HEK293 (cell line): ENCODE measurements at regions not wholly inside any gene's neighbourhood (a gene's known extent, or its start where the extent isn't known, plus 50 kb on each side); places are given as distances from the start of the nearest gene placed in this dataset.

ENCODE experiments used
- CTCF ChIA-PET: fragments of 350-600 bp; formaldehyde crosslinking; extraction: SDS; loops from one replicate; lab custom pipeline; 2021; ENCODE audit warnings: antibody characterized with exemption; lab: Yijun Ruan, JAX
- POLR2A ChIA-PET: fragments of 300-600 bp; formaldehyde crosslinking; extraction: SDS; loops from one replicate; lab custom pipeline; 2020; ENCODE audit warnings: antibody characterized with exemption, inconsistent platforms; lab: Yijun Ruan, JAX
- H3K27ac ChIP-seq: fragments of 200-500 bp; sonication (Bioruptor generic); 2 replicates; pipeline ENCODE4 v1.5.1; 2014; ENCODE audit warnings: low read depth, low read length, control low read depth, inconsistent platforms; ENCODE audit errors: extremely low read depth
- H3K36me3 ChIP-seq, 2 experiments: fragments of 200-500 bp in 1 of 2; sonication (Bioruptor generic) in 1 of 2; 1 replicate in 1 of 2; 2 replicates in 1 of 2; pipeline ENCODE4 v1.5.1; 2014 to 2017; ENCODE audit warnings: inconsistent platforms in 2 of 2, low read length in 2 of 2; ENCODE audit not compliant: control insufficient read depth in 2 of 2, insufficient read depth in 1 of 2
- H3K4me1 ChIP-seq: fragments of 200-500 bp; sonication (Bioruptor generic); 2 replicates; pipeline ENCODE4 v1.5.1; 2014; ENCODE audit warnings: mild to moderate bottlenecking, low read length, inconsistent platforms; ENCODE audit not compliant: control insufficient read depth, insufficient read depth
- H3K4me3 ChIP-seq: 2 replicates; pipeline ENCODE4 v1.5.1; 2011; ENCODE audit warnings: low read depth, mild to moderate bottlenecking, control low read depth, low read length, moderate library complexity
- H3K9me3 ChIP-seq: fragments of 200-500 bp; sonication (Bioruptor generic); 2 replicates; pipeline ENCODE4 v1.5.1; 2014; ENCODE audit warnings: low read depth, low read length, inconsistent platforms; ENCODE audit not compliant: control insufficient read depth, insufficient read depth
- BCL11A ChIP-seq: fragments of 450-650 bp; formaldehyde crosslinking; IDR thresholded peaks from 2 replicates; pipeline ENCODE4 v1.5.1; 2016; ENCODE audit warnings: low read depth, missing biosample characterization, missing genetic modification characterization
- GLI2 ChIP-seq: fragments of 450-650 bp; formaldehyde crosslinking; IDR thresholded peaks from 2 replicates; pipeline ENCODE4; 2017; ENCODE audit warnings: missing biosample characterization, missing genetic modification characterization, low read depth, borderline replicate concordance
- MEIS1 ChIP-seq: sonication (generic); formaldehyde crosslinking; IDR thresholded peaks from 2 replicates; pipeline ENCODE4 v1.8.1; 2022; ENCODE audit warnings: missing genetic modification reagents, mild to moderate bottlenecking, borderline replicate concordance
- PRDM2 ChIP-seq: fragments of 450-650 bp; formaldehyde crosslinking; IDR thresholded peaks from 2 replicates; pipeline ENCODE4 v1.5.1; 2016; ENCODE audit warnings: missing biosample characterization, missing genetic modification characterization, borderline replicate concordance
- PRDM6 ChIP-seq: fragments of 450-650 bp; formaldehyde crosslinking; IDR thresholded peaks from 2 replicates; pipeline ENCODE4 v1.5.1; 2017; ENCODE audit warnings: missing biosample characterization, missing genetic modification characterization
- SCRT1 ChIP-seq: fragments of 450-650 bp; formaldehyde crosslinking; IDR thresholded peaks from 2 replicates; pipeline ENCODE4 v1.5.1; 2016; ENCODE audit warnings: missing biosample characterization, missing genetic modification characterization, borderline replicate concordance
- SETDB1 ChIP-seq: IDR thresholded peaks from one replicate; pipeline ENCODE4 v1.6.1; 2017; ENCODE audit warnings: mild to moderate bottlenecking, low read length, moderate library complexity, mixed read lengths; ENCODE audit not compliant: insufficient read length
- ZFP37 ChIP-seq: fragments of 450-650 bp; formaldehyde crosslinking; IDR thresholded peaks from 2 replicates; pipeline ENCODE4 v1.5.1; 2016; ENCODE audit warnings: missing biosample characterization, missing genetic modification characterization
- ZNF10 ChIP-seq: fragments of 450-650 bp; formaldehyde crosslinking; IDR thresholded peaks from 2 replicates; pipeline ENCODE4 v1.5.1; 2017; ENCODE audit warnings: missing biosample characterization, missing genetic modification characterization
- ZNF146 ChIP-seq: fragments of 450-650 bp; formaldehyde crosslinking; IDR thresholded peaks from 2 replicates; pipeline ENCODE4 v1.5.1; 2016; ENCODE audit warnings: missing biosample characterization, missing genetic modification characterization
- ZNF341 ChIP-seq: fragments of 450-650 bp; formaldehyde crosslinking; IDR thresholded peaks from 2 replicates; pipeline ENCODE4; 2016; ENCODE audit warnings: low read depth, missing biosample characterization, missing genetic modification characterization
- ZNF530 ChIP-seq: fragments of 450-650 bp; formaldehyde crosslinking; IDR thresholded peaks from 2 replicates; pipeline ENCODE4 v1.5.1; 2016; ENCODE audit warnings: low read depth, missing biosample characterization, missing genetic modification characterization
- ZNF548 ChIP-seq: fragments of 450-650 bp; formaldehyde crosslinking; IDR thresholded peaks from 2 replicates; pipeline ENCODE4 v1.5.1; 2016; ENCODE audit warnings: missing biosample characterization, missing genetic modification characterization
- ZNF596 ChIP-seq: fragments of 450-650 bp; IDR thresholded peaks from 2 replicates; pipeline ENCODE4 v1.5.0; 2018; ENCODE audit warnings: missing biosample characterization, mild to moderate bottlenecking, missing genetic modification characterization, moderate library complexity
- ZNF624 ChIP-seq: fragments of 450-650 bp; formaldehyde crosslinking; IDR thresholded peaks from 2 replicates; pipeline ENCODE4 v1.5.1; 2017; ENCODE audit warnings: missing biosample characterization, missing genetic modification characterization
- ZNF639 ChIP-seq: fragments of 450-650 bp; formaldehyde crosslinking; IDR thresholded peaks from 2 replicates; pipeline ENCODE4 v1.5.1; 2016; ENCODE audit warnings: missing biosample characterization, missing genetic modification characterization
- ZNF664 ChIP-seq: fragments of 450-650 bp; formaldehyde crosslinking; IDR thresholded peaks from 2 replicates; pipeline ENCODE4 v1.5.1; 2016; ENCODE audit warnings: missing biosample characterization, missing genetic modification characterization
- ZNF776 ChIP-seq: fragments of 450-650 bp; formaldehyde crosslinking; IDR thresholded peaks from 2 replicates; pipeline ENCODE4 v1.5.0; 2017; ENCODE audit warnings: missing biosample characterization, missing genetic modification characterization, borderline replicate concordance

DNA sequence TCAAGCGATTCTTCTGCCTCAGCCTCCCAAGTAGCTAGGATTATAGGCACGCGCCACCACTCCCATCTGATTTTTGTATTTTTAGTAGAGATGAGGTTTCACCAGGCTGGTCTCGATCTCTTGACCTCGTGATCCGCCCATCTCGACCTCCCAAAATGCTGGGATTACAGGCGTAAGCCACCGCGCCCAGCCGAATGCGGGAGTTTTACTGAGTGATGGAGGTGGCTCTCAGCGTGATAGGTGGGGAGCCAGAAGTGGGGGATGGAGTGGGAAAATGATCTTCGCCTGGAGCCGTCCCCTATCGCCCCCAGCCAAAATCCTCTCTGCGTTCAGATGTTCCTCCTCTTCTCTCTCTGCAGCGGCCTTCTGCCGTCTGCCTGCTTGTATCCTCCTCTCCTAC, 348.4 kb upstream of the NPSR1 start:
- no peak for TF ChIP-seq ZNF530 (tag by site-specific recombination)
- Histone ChIP-seq H3K4me1 (no peaks in the 10 kb centered on the region), H3K9me3 (no peaks in the 10 kb centered on the region), H3K27ac (no peak overlapping the region), H3K36me3 (no peaks in the 10 kb centered on the region), H3K4me3 (no peak overlapping the region)
- CTCF ChIA-PET: no interaction called here
- POLR2A ChIA-PET: no interaction called here

DNA sequence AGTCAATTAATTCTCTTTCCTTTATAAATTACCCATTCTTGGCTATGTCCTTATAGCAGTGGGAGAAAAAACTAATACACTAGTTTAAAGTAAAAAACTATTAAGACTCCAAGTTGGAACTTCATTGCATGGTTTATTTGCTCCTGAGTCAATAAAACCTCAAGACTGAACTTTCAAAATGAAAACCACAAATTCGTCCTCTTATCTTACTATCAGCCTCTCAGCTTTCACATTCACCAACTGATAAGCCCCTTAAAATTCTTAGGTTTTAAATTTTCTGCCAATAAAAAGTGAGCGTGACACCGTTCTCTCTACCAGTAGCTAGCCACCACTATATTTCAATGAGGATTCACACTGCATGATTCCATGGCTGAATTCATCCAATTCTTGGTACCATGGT, 346.4 kb upstream of the NPSR1 start:
- no peak overlapping the region for H3K27ac ChIP-seq
- H3K4me3 ChIP-seq: no peak overlapping the region
- POLR2A ChIA-PET: no interaction called here
- TF ChIP-seq ZNF624 (tag by site-specific recombination): no peak
- TF ChIP-seq ZNF10 (tag by site-specific recombination): no peak
- TF ChIP-seq SCRT1: no peak
- no peak for TF ChIP-seq ZNF664 (tag by site-specific recombination)
- TF ChIP-seq ZNF639 (tag by site-specific recombination): no peak
- no peak for TF ChIP-seq MEIS1 (CRISPR knock-in tag)
- TF ChIP-seq ZNF341 (tag by site-specific recombination): no peak
- no peak for TF ChIP-seq PRDM6 (tag by site-specific recombination)
- H3K36me3 ChIP-seq: no peaks in the 10 kb centered on the region
- CTCF ChIA-PET: no interaction called here
- H3K4me1 ChIP-seq: no peaks in the 10 kb centered on the region
- no peaks in the 10 kb centered on the region for H3K9me3 ChIP-seq

DNA sequence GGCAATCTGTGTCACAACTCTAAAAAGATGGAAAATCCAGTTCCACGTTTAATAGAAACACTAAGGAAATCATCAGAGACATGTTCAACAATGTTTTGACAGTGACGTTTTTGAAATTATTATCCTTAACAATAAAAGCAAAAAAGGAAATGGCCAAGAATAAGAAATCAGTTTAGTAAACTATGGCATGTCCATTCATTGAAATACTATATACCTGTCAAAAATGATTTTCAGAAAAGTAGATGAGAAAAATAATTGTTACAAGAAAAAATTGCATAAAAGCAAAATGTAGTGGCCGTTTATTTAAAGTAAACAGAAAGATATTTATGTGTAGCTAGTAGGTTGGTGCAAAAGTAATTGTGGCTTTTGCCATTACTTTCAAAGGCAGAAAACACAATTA, 345.4 kb upstream of the NPSR1 start:
- no peaks in the 10 kb centered on the region for H3K36me3 ChIP-seq
- no peaks in the 10 kb centered on the region for H3K9me3 ChIP-seq
- CTCF ChIA-PET: no interaction called here
- H3K4me3 ChIP-seq: no peak overlapping the region
- H3K27ac ChIP-seq: no peak overlapping the region
- POLR2A ChIA-PET: no interaction called here
- H3K4me1 ChIP-seq: no peaks in the 10 kb centered on the region
- TF ChIP-seq ZNF146 (tag by site-specific recombination) (0 out of 2 replicates have a peak, but pooled peaks have one; percentile 4), ZNF776 (tag by site-specific recombination) (no peak)

DNA sequence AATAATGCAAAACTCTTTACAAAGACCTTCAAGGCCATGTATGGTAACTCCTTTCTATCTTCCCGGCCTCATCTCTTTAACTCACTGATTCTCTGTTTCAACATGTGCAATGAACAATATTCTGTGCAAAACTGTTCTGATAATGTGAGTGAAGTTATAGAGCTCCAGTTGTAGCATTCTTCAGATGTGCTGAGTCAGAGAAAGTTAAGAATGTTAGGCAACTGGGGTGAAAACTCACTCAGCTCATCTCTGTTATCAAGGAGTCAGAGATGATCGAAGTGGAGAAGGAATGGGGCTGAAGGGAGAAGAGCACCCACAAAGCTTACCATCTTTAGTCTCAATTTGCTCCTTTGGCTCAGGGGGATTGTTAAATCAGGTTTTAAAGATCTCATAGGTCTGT, 344.7 kb upstream of the NPSR1 start:
- TF ChIP-seq ZFP37 (no peak), SETDB1 (no peak), PRDM2 (no peak), ZNF146 (tag by site-specific recombination) (no peak), ZNF596 (tag by site-specific recombination) (no peak), GLI2 (tag by site-specific recombination) (no peak), ZNF548 (tag by site-specific recombination) (no peak), BCL11A (no peak)
- CTCF ChIA-PET: interaction anchor here (0.5 to 0.6 kb wide), 2 partner anchors 246 to 1127 kb away, joined by 3 to 4 read pairs; no protein-coding TSS in a partner anchor

More for the DNA sequence above, 344.7 kb upstream of the NPSR1 start:
- no peaks in the 10 kb centered on the region for H3K9me3 ChIP-seq
- H3K4me1 ChIP-seq: no peaks in the 10 kb centered on the region
- H3K27ac ChIP-seq: no peak overlapping the region
- H3K4me3 ChIP-seq: no peak overlapping the region
- POLR2A ChIA-PET: no interaction called here
- H3K36me3 ChIP-seq: no peaks in the 10 kb centered on the region
